Suprapubic skin (tissue), 4 donors: ENCODE measurements at regions not wholly inside any gene's neighbourhood (a gene's known extent, or its start where the extent isn't known, plus 50 kb on each side); places are given as distances from the start of the nearest gene placed in this dataset.

Source experiments
- DNase-seq, 2 donors: peaks; one replicate each; pipeline ENCODE4 v3.0.0-alpha.2; 2019; ENCODE audit warnings: low spot score in 2 of 2
- H3K27ac ChIP-seq: fragments of 200-600 bp; sonication (generic); one replicate; pipeline ENCODE4 v1.5.1; 2019
- H3K27me3 ChIP-seq: fragments of 200-600 bp; sonication (generic); one replicate; pipeline ENCODE4 v1.5.1; 2019
- H3K36me3 ChIP-seq: fragments of 200-600 bp; sonication (generic); one replicate; pipeline ENCODE4 v1.5.1; 2019
- H3K4me1 ChIP-seq: fragments of 200-600 bp; sonication (generic); one replicate; pipeline ENCODE4 v1.5.1; 2019
- H3K4me3 ChIP-seq: fragments of 200-600 bp; sonication (generic); one replicate; pipeline ENCODE4 v1.5.1; 2019; ENCODE audit warnings: mild to moderate bottlenecking
- H3K9me3 ChIP-seq: fragments of 200-600 bp; sonication (generic); one replicate; pipeline ENCODE4 v1.5.1; 2019
- CTCF ChIP-seq, 2 donors: fragments of 200-600 bp in 1 of 2; fragments of 450-650 bp in 1 of 2; sonication (generic) in 1 of 2; IDR thresholded peaks; one replicate each; pipeline ENCODE4 v1.5.1; 2016 to 2019; ENCODE audit warnings: antibody characterized with exemption in 2 of 2, mild to moderate bottlenecking in 1 of 2, moderate library complexity in 1 of 2
- EP300 ChIP-seq: sonication (generic); formaldehyde crosslinking; IDR thresholded peaks from one replicate; pipeline ENCODE4 v1.6.1; 2017; ENCODE audit warnings: antibody characterized with exemption
- POLR2A ChIP-seq, 2 donors: fragments of 450-650 bp; IDR thresholded peaks; one replicate each; pipeline ENCODE4 v1.6.1; 2017; ENCODE audit warnings: antibody characterized with exemption in 2 of 2, mild to moderate bottlenecking in 2 of 2, moderate library complexity in 2 of 2
- POLR2AphosphoS5 ChIP-seq, 3 donors: sonication (generic); formaldehyde crosslinking; IDR thresholded peaks; one replicate each; pipeline ENCODE4 v1.6.1; 2017; ENCODE audit warnings: antibody characterized with exemption in 3 of 3
- WGBS: methylation state at CpG from one replicate; pipeline ENCODE4 v1.1.5; 2018; 5-methylcytosine and 5-hydroxymethylcytosine counted together

DNA sequence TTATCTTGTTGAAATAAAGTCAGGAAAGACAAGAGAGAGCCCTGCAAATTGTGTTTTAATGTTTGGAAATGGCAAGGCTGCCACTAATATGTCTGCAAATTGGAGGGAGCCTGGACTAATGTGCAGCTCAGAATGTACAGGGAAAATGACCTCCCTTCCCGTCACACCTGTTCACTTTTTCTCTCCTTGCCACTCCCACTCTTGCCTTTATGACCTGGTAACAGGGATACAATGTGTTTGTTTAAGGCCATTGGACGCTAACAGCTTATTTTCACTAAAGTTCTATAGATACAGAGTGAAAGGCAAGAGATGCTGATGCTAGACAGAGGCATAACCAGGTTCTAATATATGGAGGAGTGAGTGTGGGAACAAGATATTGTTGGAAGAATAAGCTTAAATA is 203.9 kb downstream of the RAB38 start:
- TF ChIP-seq POLR2AphosphoS5 (IDR thresholded peaks at IDR 0.05) (no peak), CTCF (IDR thresholded peaks at IDR 0.05) (no peak), EP300 (no peak), POLR2A (IDR thresholded peaks at IDR 0.05) (no peak)
- DNase-seq = no peak
- no peaks in the 10 kb centered on the region for H3K27me3 ChIP-seq
- H3K36me3 ChIP-seq = no peaks in the 10 kb centered on the region
- H3K4me1 ChIP-seq = no peaks in the 10 kb centered on the region
- 88% methylated on average over 2 of the region's 2 CpGs for WGBS
- H3K4me3 ChIP-seq = no peak overlapping the region
- no peaks in the 10 kb centered on the region for H3K9me3 ChIP-seq
- no peak overlapping the region for H3K27ac ChIP-seq

DNA sequence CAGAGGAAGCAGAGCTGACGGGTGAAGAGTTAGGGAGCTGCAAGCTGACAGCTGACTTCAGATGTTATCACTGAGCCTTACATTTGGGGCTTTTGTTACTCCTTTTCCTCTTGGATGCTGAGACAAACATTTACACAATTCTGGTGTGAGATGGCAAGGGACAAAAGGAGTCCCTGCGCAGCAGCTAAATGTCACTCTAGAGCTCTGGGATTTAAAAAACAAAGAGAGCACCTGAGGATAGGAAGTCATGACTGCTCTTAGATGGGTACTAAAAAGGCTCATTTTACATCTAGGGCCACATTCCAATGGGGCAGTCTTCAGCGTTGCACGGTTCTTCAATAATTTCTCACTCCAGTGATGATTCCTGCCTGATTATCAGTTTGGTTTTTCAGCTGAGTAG is 204.5 kb downstream of the RAB38 start:
- no peaks in the 10 kb centered on the region for H3K36me3 ChIP-seq
- WGBS = 68% methylated on average over 4 of the region's 4 CpGs
- no peak for DNase-seq
- TF ChIP-seq POLR2AphosphoS5 (IDR thresholded peaks at IDR 0.05) (no peak), POLR2A (IDR thresholded peaks at IDR 0.05) (no peak), CTCF (IDR thresholded peaks at IDR 0.05) (no peak)
- no peaks in the 10 kb centered on the region for H3K4me1 ChIP-seq
- no peaks in the 10 kb centered on the region for H3K9me3 ChIP-seq
- H3K4me3 ChIP-seq = no peak overlapping the region
- H3K27me3 ChIP-seq = no peaks in the 10 kb centered on the region
- H3K27ac ChIP-seq = no peak overlapping the region

DNA sequence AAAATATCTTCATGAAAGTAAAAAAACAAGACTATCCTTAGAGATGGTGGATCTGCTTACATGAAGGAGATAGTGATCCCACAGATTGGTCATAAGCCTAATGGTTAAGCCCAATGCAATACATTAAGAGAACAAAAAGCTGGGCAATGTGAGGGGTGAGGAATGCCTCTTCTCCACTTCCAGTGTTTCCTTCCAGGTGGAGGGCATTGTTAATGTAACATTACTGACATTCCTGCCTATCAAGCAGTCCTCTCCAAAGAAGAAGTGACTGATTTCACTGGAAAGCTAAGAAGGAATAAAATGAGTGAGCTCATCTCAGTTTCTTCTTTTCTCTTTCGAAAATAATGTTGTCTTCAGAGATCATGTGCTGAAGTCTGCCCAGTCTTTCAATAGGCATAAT is 207.8 kb downstream of the RAB38 start:
- WGBS = 75% methylated on average over 1 of the region's 1 CpG
- Histone ChIP-seq H3K9me3 (no peaks in the 10 kb centered on the region), H3K27me3 (no peaks in the 10 kb centered on the region), H3K4me1 (no peaks in the 10 kb centered on the region), H3K4me3 (no peak overlapping the region), H3K36me3 (no peaks in the 10 kb centered on the region), H3K27ac (no peak overlapping the region)
- TF ChIP-seq CTCF (IDR thresholded peaks at IDR 0.05) (no peak), POLR2A (IDR thresholded peaks at IDR 0.05) (no peak), POLR2AphosphoS5 (IDR thresholded peaks at IDR 0.05) (no peak), EP300 (no peak)
- no peak for DNase-seq

DNA sequence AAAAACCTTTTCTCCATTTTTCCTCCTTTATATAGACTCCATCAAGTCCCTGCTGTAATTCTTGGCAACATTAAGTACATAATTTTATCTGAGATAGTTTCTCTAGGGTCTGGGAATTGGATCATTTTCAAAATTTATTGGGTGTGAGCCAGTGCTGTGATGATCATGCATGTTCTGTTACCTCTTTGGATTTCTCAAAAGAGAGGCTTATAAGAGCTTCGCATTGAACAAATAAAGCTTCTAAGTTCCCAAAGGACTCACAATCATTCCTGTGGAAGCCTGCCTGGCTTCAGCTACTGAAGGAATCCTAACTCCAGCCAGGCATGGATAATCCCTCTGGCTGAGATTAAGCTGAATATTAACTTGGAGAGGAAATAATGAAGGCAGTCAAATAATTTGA is 208.5 kb downstream of the RAB38 start:
- TF ChIP-seq CTCF (IDR thresholded peaks at IDR 0.05) = no peak
- no peak for TF ChIP-seq POLR2A (IDR thresholded peaks at IDR 0.05)
- no peak for TF ChIP-seq EP300
- TF ChIP-seq POLR2AphosphoS5 (IDR thresholded peaks at IDR 0.05) = no peak
- DNase-seq = no peak
- Histone ChIP-seq H3K36me3 (no peaks in the 10 kb centered on the region), H3K27me3 (no peaks in the 10 kb centered on the region), H3K4me3 (no peak overlapping the region), H3K4me1 (no peaks in the 10 kb centered on the region), H3K27ac (no peak overlapping the region), H3K9me3 (no peaks in the 10 kb centered on the region)
- 20% methylated on average over 1 of the region's 1 CpG for WGBS

- H3K36me3 ChIP-seq = no peaks in the 10 kb centered on the region
- H3K27me3 ChIP-seq = no peaks in the 10 kb centered on the region
- H3K9me3 ChIP-seq = no peaks in the 10 kb centered on the region
- no peaks in the 10 kb centered on the region for H3K4me1 ChIP-seq
- TF ChIP-seq POLR2AphosphoS5 (IDR thresholded peaks at IDR 0.05) (no peak), EP300 (no peak), CTCF (IDR thresholded peaks at IDR 0.05) (no peak), POLR2A (IDR thresholded peaks at IDR 0.05) (no peak)
- H3K4me3 ChIP-seq = no peak overlapping the region
- DNase-seq = no peak
- no peak overlapping the region for H3K27ac ChIP-seq
Observed at GRCh38 chr11:87966216-87966615, 209.0 kb downstream of the RAB38 start.
